ENCODE measurements at regions not wholly inside any gene's neighbourhood (a gene's known extent, or its start where the extent isn't known, plus 50 kb on each side); places are given as distances from the start of the nearest gene placed in this dataset.

GRCh38 chr17:73878923-73879322 is 234.7 kb upstream of the SDK2 start:
- WGBS, 2 experiments (ENCODE audit: extremely low coverage in 1 of 2, insufficient coverage in 1 of 2, insufficient read length in 1 of 2, insufficient replicate concordance in 2 of 2, low coverage in 1 of 2, low lambda C conversion rate in 2 of 2, missing lambda C conversion rate in 1 of 2): 92% methylated on average over 14 of the region's 14 CpGs; no CpG with 5 or more reads in 1 of the 2 experiments
- Histone ChIP-seq H3K14ac (ENCODE audit: insufficient read length) (no peak overlapping the region), H3K56ac (replicated peaks; ENCODE audit: insufficient read length, low read depth, low read length) (no peak overlapping the region), H3K27ac (ENCODE audit: low read depth, low read length) (no peak overlapping the region), H3K4me3 (ENCODE audit: extremely low read depth in 1 of 4, insufficient read depth in 2 of 4, low read depth in 3 of 4, low read length in 4 of 4) (no peak overlapping the region), H2BK15ac (ENCODE audit: low read length) (no peak overlapping the region), H2BK12ac (ENCODE audit: low read depth, low read length) (no peak overlapping the region), H3K4me2 (ENCODE audit: insufficient read depth in 1 of 2, low read depth in 2 of 2, low read length in 2 of 2) (no peak overlapping the region), H4K8ac (ENCODE audit: extremely low read depth, insufficient read depth, low read length) (no peak overlapping the region), H3K9ac (replicated peaks in 1 of 4; ENCODE audit: extremely low read depth in 1 of 4, low read depth in 3 of 4, low read length in 3 of 4) (no peak overlapping the region), H2AFZ (ENCODE audit: low read length) (no peak overlapping the region), H3K18ac (ENCODE audit: extremely low read depth, low read length) (no peak overlapping the region), H4K20me1 (replicated peaks in 1 of 2; ENCODE audit: control insufficient read depth in 1 of 2, insufficient read depth in 2 of 2, low read length in 2 of 2) (no peaks in the 10 kb centered on the region), H2BK120ac (replicated peaks; ENCODE audit: low read depth, low read length) (no peak overlapping the region), H3K23me2 (ENCODE audit: low read depth, low read length) (no peaks in the 10 kb centered on the region; the same call in 1 of the 2 replicates), H3K9me3 (ENCODE audit: insufficient read depth in 2 of 2, low read depth in 1 of 2, low read length in 1 of 2) (no peaks in the 10 kb centered on the region), H4K91ac (replicated peaks; ENCODE audit: insufficient read length, low read length) (no peak overlapping the region), H3K36me3 (ENCODE audit: control insufficient read depth in 2 of 4, insufficient read depth in 4 of 4, low read length in 3 of 4) (no peaks in the 10 kb centered on the region), H3K79me2 (ENCODE audit: control insufficient read depth in 1 of 2, insufficient read depth in 2 of 2, low read length in 2 of 2) (no peaks in the 10 kb centered on the region), H2BK20ac (ENCODE audit: low read length) (no peak overlapping the region), H3K4me1 (replicated peaks in 1 of 4; ENCODE audit: control insufficient read depth in 3 of 4, insufficient read depth in 4 of 4, low read length in 3 of 4) (no peaks in the 10 kb centered on the region), H3K4ac (replicated peaks; ENCODE audit: insufficient read length, low read depth, low read length) (no peak overlapping the region), H3K23ac (ENCODE audit: insufficient read length) (no peak overlapping the region), H3K27me3 (replicated peaks in 1 of 4; ENCODE audit: control insufficient read depth in 3 of 4, extremely low read depth in 1 of 4, insufficient read depth in 3 of 4, low read length in 3 of 4) (peaks cover 0 to 2% (median 0%) of the 10 kb centered on the region in 4 experiments; a peak in 1 of 7 replicates), H3K79me1 (ENCODE audit: low read depth, low read length) (no peaks in the 10 kb centered on the region), H4K5ac (ENCODE audit: insufficient read length, low read depth, low read length) (no peak overlapping the region), H2BK5ac (ENCODE audit: low read depth, low read length) (no peak overlapping the region), H2AK5ac (ENCODE audit: low read depth, low read length) (no peak overlapping the region)
- DNase-seq (ENCODE audit: low read depth in 1 of 2, low spot score in 2 of 2) (no peak), FAIRE-seq (no peak)
- TF ChIP-seq KDM4A (IDR thresholded peaks at IDR 0.05; ENCODE audit: low read depth, low read length, severe bottlenecking): no peak
- no peak for TF ChIP-seq E2F6 (IDR thresholded peaks at IDR 0.05)
- no peak for TF ChIP-seq CREB1 (IDR thresholded peaks at IDR 0.05)
- no peak for TF ChIP-seq CTCF (IDR thresholded peaks at IDR 0.05; ENCODE audit: control extremely low read depth in 1 of 3, insufficient read depth in 1 of 3, low read depth in 1 of 3, low read length in 3 of 3)
- no peak for TF ChIP-seq ASH2L (IDR thresholded peaks at IDR 0.05; ENCODE audit: low read length)
- TF ChIP-seq NANOG (IDR thresholded peaks at IDR 0.05; ENCODE audit: insufficient read depth, low read depth, low read length, poor library complexity, severe bottlenecking): no peak
- TF ChIP-seq TCF12 (IDR thresholded peaks at IDR 0.05; ENCODE audit: low read depth, low read length): no peak
- TF ChIP-seq RXRA (IDR thresholded peaks at IDR 0.05; ENCODE audit: insufficient read depth, low read depth, low read length): no peak
- TF ChIP-seq HDAC6 (IDR thresholded peaks at IDR 0.05; ENCODE audit: low read depth, low read length): no peak
- no peak for TF ChIP-seq GTF2F1 (IDR thresholded peaks at IDR 0.05; ENCODE audit: borderline replicate concordance, low read depth, low read length)
- TF ChIP-seq MAFK (IDR thresholded peaks at IDR 0.05; ENCODE audit: low read depth, low read length): no peak
- TF ChIP-seq CEBPB (IDR thresholded peaks at IDR 0.05; ENCODE audit: low read depth, low read length): no peak
- TF ChIP-seq RFX5 (IDR thresholded peaks at IDR 0.05; ENCODE audit: borderline replicate concordance, low read depth, low read length): no peak
- ChIA-PET POLR2A (ENCODE audit: partially characterized antibody) (no interaction called here), CTCF (ENCODE audit: partially characterized antibody) (no interaction called here)
